DMS53 treated with DMSO at 0.1 percent for 48 hours (cell line): ENCODE measurements at regions not wholly inside any gene's neighbourhood (a gene's known extent, or its start where the extent isn't known, plus 50 kb on each side); places are given as distances from the start of the nearest gene placed in this dataset.

Source experiments
- DNase-seq: peaks from one replicate; lab custom pipeline; 2025; ENCODE audit not compliant: unreplicated experiment; lab: John Stamatoyannopoulos, UW

- DNase-seq, result no peak
Observed at GRCh38 chr14:104290058-104290667, 151.8 kb downstream of the KIF26A start.

GRCh38 chr14:104290756-104291122, 152.4 kb downstream of the KIF26A start:
- DNase-seq, result no peak

- DNase-seq, result no peak
Observed at GRCh38 chr14:104291123-104292000, 153.0 kb downstream of the KIF26A start.

GRCh38 chr14:104292084-104292970, 153.9 kb downstream of the KIF26A start:
- DNase-seq, result no peak

GRCh38 chr14:104293231-104293841, 154.9 kb downstream of the KIF26A start:
- no peak for DNase-seq

- no peak for DNase-seq
Observed at GRCh38 chr14:104293851-104294627, 155.7 kb downstream of the KIF26A start.

GRCh38 chr14:104294628-104294982, 156.2 kb downstream of the KIF26A start:
- DNase-seq, result no peak

- DNase-seq, result no peak
Observed at GRCh38 chr14:104294983-104295680, 156.7 kb downstream of the KIF26A start.

GRCh38 chr14:104295681-104296387, 157.4 kb downstream of the KIF26A start:
- no peak for DNase-seq

- DNase-seq, result no peak
Observed at GRCh38 chr14:104296388-104297312, 158.3 kb downstream of the KIF26A start.

GRCh38 chr14:104297313-104297704, 158.9 kb downstream of the KIF26A start:
- DNase-seq, result no peak

- no peak for DNase-seq
Observed at GRCh38 chr14:104297721-104298401, 159.5 kb downstream of the KIF26A start.

- no peak for DNase-seq
Observed at GRCh38 chr14:104298458-104298857, 160.1 kb downstream of the KIF26A start.

GRCh38 chr14:104299993-104300761, 161.8 kb downstream of the KIF26A start:
- no peak for DNase-seq

GRCh38 chr14:104301731-104302460, 163.5 kb downstream of the KIF26A start:
- DNase-seq, result no peak

- no peak for DNase-seq
Observed at GRCh38 chr14:104302794-104303405, 164.5 kb downstream of the KIF26A start.
